Thyroid gland (tissue), 4 donors: ENCODE measurements at regions not wholly inside any gene's neighbourhood (a gene's known extent, or its start where the extent isn't known, plus 50 kb on each side); places are given as distances from the start of the nearest gene placed in this dataset.

ENCODE experiments used
- DNase-seq, 2 donors: peaks; one replicate each; pipeline ENCODE4 v3.0.0-alpha.2; 2019
- H3K27ac ChIP-seq, 3 donors: fragments of 200-600 bp; sonication (generic); 1 replicate in 2 of 3; 2 replicates in 1 of 3; pipeline ENCODE4 v1.5.1; 2016 to 2019; ENCODE audit warnings: mild to moderate bottlenecking in 1 of 3, moderate library complexity in 1 of 3
- H3K27me3 ChIP-seq: fragments of 200-600 bp; sonication (generic); one replicate; pipeline ENCODE4 v1.5.1; 2019
- H3K36me3 ChIP-seq, 2 donors: fragments of 200-600 bp; sonication (generic); one replicate each; pipeline ENCODE4 v1.5.1; 2016 to 2019
- H3K4me1 ChIP-seq, 2 donors: fragments of 200-600 bp; sonication (generic); one replicate each; pipeline ENCODE4 v1.5.1; 2017 to 2019
- H3K4me3 ChIP-seq, 3 donors: fragments of 200-600 bp; sonication (generic); replicated peaks in 1 of 3; 1 replicate in 2 of 3; 2 replicates in 1 of 3; pipeline ENCODE4 v1.5.1; 2016; ENCODE audit warnings: mild to moderate bottlenecking in 1 of 3
- H3K9me3 ChIP-seq: fragments of 200-600 bp; sonication (generic); one replicate; pipeline ENCODE4 v1.5.1; 2017
- POLR2A ChIP-seq, 2 donors: fragments of 450-650 bp; IDR thresholded peaks; one replicate each; pipeline ENCODE4 v1.6.1; 2017; ENCODE audit warnings: antibody characterized with exemption in 2 of 2, mild to moderate bottlenecking in 2 of 2, moderate library complexity in 1 of 2
- WGBS, 2 donors: methylation state at CpG; one replicate each; pipeline ENCODE4 v1.1.5; 2017; 5-methylcytosine and 5-hydroxymethylcytosine counted together
- intact Hi-C: fragments of 100-400 bp; cut with DNase I; formaldehyde crosslinking; loops from one replicate; pipeline ENCODE4 v1.15.1; 2023
- TF ChIP-seq, protein P1 (sequence below), 6 experiments: fragments of 200-600 bp in 3 of 6; fragments of 450-650 bp in 3 of 6; sonication (generic) in 3 of 6; IDR thresholded peaks; one replicate each; pipeline ENCODE4 v1.5.1; 2016 to 2019; ENCODE audit warnings: antibody characterized with exemption in 6 of 6, mild to moderate bottlenecking in 2 of 6, inconsistent platforms in 1 of 6, moderate library complexity in 1 of 6

GRCh38 chr16:86929057-86929871, 350.9 kb downstream of the FOXL1 start:
- intact Hi-C loops, result no loop called here
- TF ChIP-seq, protein P1, sequence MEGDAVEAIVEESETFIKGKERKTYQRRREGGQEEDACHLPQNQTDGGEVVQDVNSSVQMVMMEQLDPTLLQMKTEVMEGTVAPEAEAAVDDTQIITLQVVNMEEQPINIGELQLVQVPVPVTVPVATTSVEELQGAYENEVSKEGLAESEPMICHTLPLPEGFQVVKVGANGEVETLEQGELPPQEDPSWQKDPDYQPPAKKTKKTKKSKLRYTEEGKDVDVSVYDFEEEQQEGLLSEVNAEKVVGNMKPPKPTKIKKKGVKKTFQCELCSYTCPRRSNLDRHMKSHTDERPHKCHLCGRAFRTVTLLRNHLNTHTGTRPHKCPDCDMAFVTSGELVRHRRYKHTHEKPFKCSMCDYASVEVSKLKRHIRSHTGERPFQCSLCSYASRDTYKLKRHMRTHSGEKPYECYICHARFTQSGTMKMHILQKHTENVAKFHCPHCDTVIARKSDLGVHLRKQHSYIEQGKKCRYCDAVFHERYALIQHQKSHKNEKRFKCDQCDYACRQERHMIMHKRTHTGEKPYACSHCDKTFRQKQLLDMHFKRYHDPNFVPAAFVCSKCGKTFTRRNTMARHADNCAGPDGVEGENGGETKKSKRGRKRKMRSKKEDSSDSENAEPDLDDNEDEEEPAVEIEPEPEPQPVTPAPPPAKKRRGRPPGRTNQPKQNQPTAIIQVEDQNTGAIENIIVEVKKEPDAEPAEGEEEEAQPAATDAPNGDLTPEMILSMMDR (IDR thresholded peaks at IDR 0.05), result no peak
- no peak for TF ChIP-seq POLR2A (IDR thresholded peaks at IDR 0.05)
- Histone ChIP-seq H3K4me3 (no peak overlapping the region), H3K27me3 (no peaks in the 10 kb centered on the region), H3K9me3 (no peaks in the 10 kb centered on the region), H3K36me3 (no peaks in the 10 kb centered on the region), H3K27ac (no peak overlapping the region), H3K4me1 (no peaks in the 10 kb centered on the region)
- 54 to 61% methylated on average over 39 to 43 of the region's 45 CpGs for WGBS, 2 donors
- DNase-seq, result peak in 1 of 2 donors; percentile 12

GRCh38 chr16:86930001-86930400, 351.7 kb downstream of the FOXL1 start:
- Histone ChIP-seq H3K4me1 (no peaks in the 10 kb centered on the region), H3K9me3 (no peaks in the 10 kb centered on the region), H3K36me3 (no peaks in the 10 kb centered on the region), H3K4me3 (no peak overlapping the region), H3K27me3 (no peaks in the 10 kb centered on the region), H3K27ac (no peak overlapping the region)
- 70 to 79% methylated on average over 8 of the region's 8 CpGs for WGBS, 2 donors
- TF ChIP-seq POLR2A (IDR thresholded peaks at IDR 0.05), result no peak
- TF ChIP-seq, protein P1 (IDR thresholded peaks at IDR 0.05), result no peak
- intact Hi-C loops, result no loop called here
- DNase-seq, result no peak

DNA sequence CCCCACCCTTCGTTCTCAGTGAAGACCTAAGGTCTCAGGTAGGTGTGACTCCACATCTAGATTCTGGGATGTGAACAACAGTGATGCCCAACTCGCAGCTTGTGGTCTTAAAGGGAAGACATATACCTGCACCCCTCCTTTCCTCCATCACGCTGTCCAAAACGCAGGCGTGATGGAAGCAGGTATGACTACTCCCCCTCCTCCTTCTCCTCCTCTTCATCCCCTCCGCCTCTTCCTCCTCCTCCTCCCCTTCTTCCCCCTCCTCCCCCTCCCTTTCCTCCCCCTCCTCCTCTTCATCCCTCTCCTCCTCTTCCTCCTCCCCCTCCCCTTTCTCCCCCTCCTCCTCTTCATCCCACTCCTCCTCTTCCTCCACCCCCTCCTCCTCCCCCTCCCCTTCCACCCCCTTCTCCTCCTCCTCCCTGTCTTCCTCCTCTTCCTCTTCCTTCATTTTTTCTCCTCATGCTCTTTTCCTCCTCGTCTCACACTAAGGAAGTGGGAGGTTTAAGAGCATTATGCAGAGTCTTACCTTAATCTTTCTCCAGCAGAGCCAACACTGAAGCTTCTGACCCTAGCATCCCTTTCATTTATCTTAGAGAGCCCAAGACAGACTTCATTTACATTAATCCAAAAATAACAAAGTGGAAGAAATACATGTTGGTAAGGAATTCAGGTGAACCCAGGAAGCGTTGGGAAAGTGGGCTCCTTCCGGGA, 352.5 kb downstream of the FOXL1 start:
- intact Hi-C loops, result no loop called here
- Histone ChIP-seq H3K27ac (no peak overlapping the region), H3K4me3 (no peak overlapping the region), H3K4me1 (no peaks in the 10 kb centered on the region), H3K36me3 (no peaks in the 10 kb centered on the region), H3K9me3 (no peaks in the 10 kb centered on the region), H3K27me3 (no peaks in the 10 kb centered on the region)
- TF ChIP-seq, protein P1 (IDR thresholded peaks at IDR 0.05), result no peak
- no peak for TF ChIP-seq POLR2A (IDR thresholded peaks at IDR 0.05)
- WGBS, 2 donors, result 71 to 72% methylated on average over 9 of the region's 9 CpGs
- DNase-seq, result no peak

GRCh38 chr16:86931410-86931941, 353.1 kb downstream of the FOXL1 start:
- Histone ChIP-seq H3K27me3 (no peaks in the 10 kb centered on the region), H3K4me1 (no peaks in the 10 kb centered on the region), H3K9me3 (no peaks in the 10 kb centered on the region), H3K27ac (peak overlapping the region in 1 of 3 donors; percentile 22), H3K36me3 (no peaks in the 10 kb centered on the region), H3K4me3 (no peak overlapping the region)
- intact Hi-C loops, result no loop called here
- DNase-seq, result peak; percentile 14 to 18
- TF ChIP-seq, protein P1 (IDR thresholded peaks at IDR 0.05), result no peak
- no peak for TF ChIP-seq POLR2A (IDR thresholded peaks at IDR 0.05)
- 31 to 47% methylated on average over 25 to 26 of the region's 26 CpGs for WGBS, 2 donors
